ENCODE measurements at regions not wholly inside any gene's neighbourhood (a gene's known extent, or its start where the extent isn't known, plus 50 kb on each side); places are given as distances from the start of the nearest gene placed in this dataset.

GRCh38 chrX:96376266-96376665 is 308.4 kb upstream of the DIAPH2 start:
- Histone ChIP-seq H3K36me3 (ENCODE audit: control insufficient read depth, insufficient read depth, low read length) (no peaks in the 10 kb centered on the region), H3K27me3 (ENCODE audit: control insufficient read depth, insufficient read depth, low read length) (no peaks in the 10 kb centered on the region), H3K4me3 (ENCODE audit: low read depth, low read length) (no peak overlapping the region)
- no peak for TF ChIP-seq CTCF (IDR thresholded peaks at IDR 0.05; ENCODE audit: insufficient read depth, low read depth, low read length)
- ChIA-PET POLR2A (no interaction called here), CTCF (no interaction called here)
- DNase-seq (ENCODE audit: low read depth) = no peak

GRCh38 chrX:96379951-96380350 is 304.7 kb upstream of the DIAPH2 start:
- no peak for TF ChIP-seq CTCF (IDR thresholded peaks at IDR 0.05; ENCODE audit: insufficient read depth, low read depth, low read length)
- Histone ChIP-seq H3K36me3 (ENCODE audit: control insufficient read depth, insufficient read depth, low read length) (no peaks in the 10 kb centered on the region), H3K4me3 (ENCODE audit: low read depth, low read length) (no peak overlapping the region), H3K27me3 (ENCODE audit: control insufficient read depth, insufficient read depth, low read length) (no peaks in the 10 kb centered on the region)
- CTCF ChIA-PET = no interaction called here
- DNase-seq (ENCODE audit: low read depth) = no peak
- POLR2A ChIA-PET = no interaction called here

- ChIA-PET CTCF (no interaction called here), POLR2A (no interaction called here)
- H3K36me3 ChIP-seq (ENCODE audit: control insufficient read depth, insufficient read depth, low read length) = no peaks in the 10 kb centered on the region
- H3K27me3 ChIP-seq (ENCODE audit: control insufficient read depth, insufficient read depth, low read length) = no peaks in the 10 kb centered on the region
- TF ChIP-seq CTCF (IDR thresholded peaks at IDR 0.05; ENCODE audit: insufficient read depth, low read depth, low read length) = no peak
- no peak overlapping the region for H3K4me3 ChIP-seq (ENCODE audit: low read depth, low read length)
- DNase-seq (ENCODE audit: low read depth) = no peak
Measured at GRCh38 chrX:96382018-96382417, 302.6 kb upstream of the DIAPH2 start.

- CTCF ChIA-PET = no interaction called here
Measured at GRCh38 chrX:96383428-96383827, 301.2 kb upstream of the DIAPH2 start.

GRCh38 chrX:96386325-96386724 is 298.3 kb upstream of the DIAPH2 start:
- no peaks in the 10 kb centered on the region for H3K36me3 ChIP-seq (ENCODE audit: control insufficient read depth, insufficient read depth, low read length)
- DNase-seq (ENCODE audit: low read depth) = no peak
- CTCF ChIA-PET = no interaction called here
- TF ChIP-seq CTCF (IDR thresholded peaks at IDR 0.05; ENCODE audit: insufficient read depth, low read depth, low read length) = no peak
- H3K27me3 ChIP-seq (ENCODE audit: control insufficient read depth, insufficient read depth, low read length) = no peaks in the 10 kb centered on the region
- no peak overlapping the region for H3K4me3 ChIP-seq (ENCODE audit: low read depth, low read length)
- POLR2A ChIA-PET = no interaction called here

More at GRCh38 chrX:96383428-96383827, 301.2 kb upstream of the DIAPH2 start:
- no peak for DNase-seq (ENCODE audit: low read depth)
- POLR2A ChIA-PET = no interaction called here
- no peaks in the 10 kb centered on the region for H3K27me3 ChIP-seq (ENCODE audit: control insufficient read depth, insufficient read depth, low read length)
- H3K4me3 ChIP-seq (ENCODE audit: low read depth, low read length) = no peak overlapping the region
- no peaks in the 10 kb centered on the region for H3K36me3 ChIP-seq (ENCODE audit: control insufficient read depth, insufficient read depth, low read length)
- no peak for TF ChIP-seq CTCF (IDR thresholded peaks at IDR 0.05; ENCODE audit: insufficient read depth, low read depth, low read length)
